Mesenchymal stem cell (in vitro differentiated cells and primary cell): ENCODE measurements at regions not wholly inside any gene's neighbourhood (a gene's known extent, or its start where the extent isn't known, plus 50 kb on each side); places are given as distances from the start of the nearest gene placed in this dataset.
A peak's percentile ranks its signal among the peaks of the same experiment; 100 is the strongest.

Experiments used
- DNase-seq: peaks from one replicate; pipeline ENCODE4 v3.0.0-alpha.2; 2013
- H2AFZ ChIP-seq: one replicate; pipeline ENCODE4 v1.6.1; 2013; ENCODE audit warnings: low read depth, mild to moderate bottlenecking, control low read depth, inconsistent platforms, low read length, moderate library complexity
- H2AK5ac ChIP-seq: 2 replicates; pipeline ENCODE4 v1.6.1; 2013; ENCODE audit warnings: low read length, moderate library complexity, mild to moderate bottlenecking, inconsistent platforms; ENCODE audit not compliant: severe bottlenecking
- H2BK120ac ChIP-seq: one replicate; pipeline ENCODE4 v1.6.1; 2013; ENCODE audit warnings: low read depth, mild to moderate bottlenecking, inconsistent platforms, low read length, moderate library complexity
- H2BK12ac ChIP-seq, 2 experiments: one replicate each; pipeline ENCODE4 v1.6.1; 2013; ENCODE audit warnings: inconsistent platforms in 2 of 2, low read length in 2 of 2, mild to moderate bottlenecking in 2 of 2, moderate library complexity in 2 of 2, control low read depth in 1 of 2
- H2BK15ac ChIP-seq: one replicate; pipeline ENCODE4 v1.6.1; 2013; ENCODE audit warnings: mild to moderate bottlenecking, low read depth, inconsistent platforms; ENCODE audit not compliant: poor library complexity, severe bottlenecking
- H2BK5ac ChIP-seq: 2 replicates; pipeline ENCODE4 v1.6.1; 2013; ENCODE audit warnings: low read depth, mild to moderate bottlenecking, low read length, control low read depth, inconsistent platforms; ENCODE audit not compliant: poor library complexity, severe bottlenecking
- H3K14ac ChIP-seq, 2 experiments: one replicate each; pipeline ENCODE4 v1.6.1; 2013; ENCODE audit warnings: inconsistent platforms in 2 of 2, low read length in 2 of 2, control low read depth in 1 of 2, mild to moderate bottlenecking in 1 of 2, moderate library complexity in 1 of 2
- H3K18ac ChIP-seq, 2 experiments: one replicate each; pipeline ENCODE4 v1.6.1; 2013; ENCODE audit warnings: inconsistent platforms in 2 of 2, low read length in 2 of 2, control low read depth in 1 of 2, low read depth in 1 of 2, mild to moderate bottlenecking in 1 of 2
- H3K23ac ChIP-seq, 2 experiments: one replicate each; pipeline ENCODE4 v1.6.1; 2013; ENCODE audit warnings: inconsistent platforms in 2 of 2, low read length in 2 of 2, mild to moderate bottlenecking in 2 of 2, moderate library complexity in 2 of 2, control low read depth in 1 of 2
- H3K27ac ChIP-seq: 2 replicates; pipeline ENCODE4 v1.5.1; 2013; ENCODE audit warnings: mild to moderate bottlenecking, moderate library complexity, low read length, control low read depth, inconsistent platforms; ENCODE audit not compliant: poor library complexity, severe bottlenecking
- H3K27me3 ChIP-seq, 2 experiments: 2 replicates each; pipeline versions ENCODE4 v1.6.1 to v1.7.0; 2013; ENCODE audit warnings: low read length in 2 of 2, mild to moderate bottlenecking in 2 of 2, moderate library complexity in 2 of 2, control low read depth in 1 of 2, inconsistent platforms in 1 of 2; ENCODE audit not compliant: control insufficient read depth in 1 of 2, insufficient read depth in 1 of 2
- H3K36me3 ChIP-seq, 2 experiments: 2 replicates each; pipeline versions ENCODE4 v1.6.1 to v1.7.0; 2013; ENCODE audit warnings: low read length in 2 of 2, control low read depth in 1 of 2, inconsistent platforms in 1 of 2, low read depth in 1 of 2, mild to moderate bottlenecking in 1 of 2; ENCODE audit not compliant: insufficient read depth in 2 of 2, control insufficient read depth in 1 of 2
- H3K4ac ChIP-seq, 2 experiments: one replicate each; pipeline ENCODE4 v1.6.1; 2013; ENCODE audit warnings: inconsistent platforms in 2 of 2, low read length in 2 of 2, mild to moderate bottlenecking in 2 of 2, moderate library complexity in 2 of 2, control low read depth in 1 of 2, low read depth in 1 of 2
- H3K4me1 ChIP-seq: 2 replicates; pipeline ENCODE4 v1.6.1; 2013; ENCODE audit warnings: low read depth, low read length, control low read depth; ENCODE audit not compliant: control insufficient read depth, insufficient read depth
- H3K4me2 ChIP-seq: 2 replicates; pipeline ENCODE4 v1.6.1; 2013; ENCODE audit warnings: low read length, mild to moderate bottlenecking, inconsistent platforms; ENCODE audit not compliant: poor library complexity, severe bottlenecking
- H3K4me3 ChIP-seq, 2 experiments: 2 replicates each; pipeline versions ENCODE4 v1.5.1 to v1.7.0; 2013; ENCODE audit warnings: low read length in 2 of 2, mild to moderate bottlenecking in 2 of 2, control low read depth in 1 of 2, low read depth in 1 of 2; ENCODE audit not compliant: insufficient read depth in 1 of 2
- H3K79me1 ChIP-seq: replicated peaks from 2 replicates; pipeline ENCODE4 v1.6.1; 2013; ENCODE audit warnings: mild to moderate bottlenecking, control low read depth, low read length, inconsistent platforms; ENCODE audit not compliant: poor library complexity, severe bottlenecking
- H3K9ac ChIP-seq: 2 replicates; pipeline ENCODE4 v1.7.0; 2013; ENCODE audit warnings: mild to moderate bottlenecking, low read length, moderate library complexity
- H3K9me3 ChIP-seq: 2 replicates; pipeline ENCODE4 v1.7.0; 2013; ENCODE audit warnings: mild to moderate bottlenecking, low read length; ENCODE audit not compliant: control insufficient read depth
- H4K8ac ChIP-seq: one replicate; pipeline ENCODE4 v1.6.1; 2013; ENCODE audit warnings: inconsistent platforms, mild to moderate bottlenecking, low read length, moderate library complexity
- H4K91ac ChIP-seq: one replicate; pipeline ENCODE4 v1.6.1; 2013; ENCODE audit warnings: mild to moderate bottlenecking, low read length, inconsistent platforms
- WGBS: methylation state at CpG from one replicate; pipeline ENCODE4 v1.1.7; 2013; ENCODE audit warnings: mixed read lengths; 5-methylcytosine and 5-hydroxymethylcytosine counted together

DNA sequence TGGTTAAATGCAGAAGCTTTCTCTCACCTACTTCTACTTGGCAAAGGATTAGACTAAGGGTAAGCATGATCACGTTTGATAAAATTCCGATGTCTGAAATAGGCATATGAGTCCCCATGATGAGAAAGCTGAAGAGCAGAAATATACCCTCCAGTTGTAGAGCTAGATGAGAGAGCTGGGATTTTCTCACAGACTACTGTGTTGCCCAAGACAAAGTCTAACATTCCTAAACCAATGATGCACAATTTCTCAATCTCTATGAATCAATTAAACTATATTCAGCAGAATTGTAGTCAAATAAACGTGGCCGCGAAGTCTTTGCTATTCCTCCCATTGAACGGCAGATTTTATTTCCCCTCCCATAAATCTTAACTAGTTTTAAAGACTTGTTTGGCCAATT is 699.2 kb downstream of the KCNT2 start:
- Histone ChIP-seq H2AK5ac (no peak overlapping the region), H3K9me3 (no peaks in the 10 kb centered on the region), H3K4me2 (no peak overlapping the region), H3K4ac (no peak overlapping the region), H2BK120ac (no peak overlapping the region), H3K9ac (no peak overlapping the region), H2BK15ac (no peak overlapping the region), H2AFZ (no peak overlapping the region), H4K8ac (no peak overlapping the region), H4K91ac (no peak overlapping the region), H3K4me1 (no peaks in the 10 kb centered on the region), H3K27ac (no peak overlapping the region), H3K27me3 (no peaks in the 10 kb centered on the region), H2BK12ac (no peak overlapping the region), H3K36me3 (no peaks in the 10 kb centered on the region), H3K14ac (no peak overlapping the region), H3K18ac (no peak overlapping the region), H3K79me1 (no peaks in the 10 kb centered on the region), H3K23ac (no peak overlapping the region), H2BK5ac (no peak overlapping the region), H3K4me3 (no peak overlapping the region)
- WGBS = 96% methylated on average over 2 of the region's 6 CpGs
- DNase-seq = no peak

DNA sequence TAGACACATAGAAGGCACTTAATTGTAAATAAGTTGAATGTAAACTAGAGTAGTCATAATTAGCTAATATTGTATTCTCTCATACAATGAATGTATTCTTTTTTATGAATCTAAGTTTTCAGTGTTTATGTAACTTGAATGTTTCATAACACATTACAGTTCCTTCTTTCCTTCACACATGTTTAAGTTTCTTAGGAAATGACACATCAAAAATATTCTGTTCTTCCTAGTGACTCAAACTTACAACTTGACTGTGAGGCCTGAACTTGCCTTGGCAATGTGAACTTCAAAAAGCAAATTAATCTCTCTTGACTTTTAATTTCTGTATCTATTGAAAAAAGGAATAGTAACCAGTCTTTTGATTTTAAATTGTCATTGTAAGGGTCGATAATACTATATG is 700.1 kb downstream of the KCNT2 start:
- Histone ChIP-seq H3K4me3 (no peak overlapping the region), H3K18ac (no peak overlapping the region), H2AFZ (no peak overlapping the region), H3K4ac (no peak overlapping the region), H3K36me3 (no peaks in the 10 kb centered on the region), H2AK5ac (no peak overlapping the region), H3K14ac (no peak overlapping the region), H2BK5ac (no peak overlapping the region), H3K27ac (no peak overlapping the region), H2BK12ac (no peak overlapping the region), H3K4me2 (no peak overlapping the region), H3K9me3 (no peaks in the 10 kb centered on the region), H3K23ac (no peak overlapping the region), H3K4me1 (no peaks in the 10 kb centered on the region), H2BK15ac (no peak overlapping the region), H3K27me3 (no peaks in the 10 kb centered on the region), H4K8ac (no peak overlapping the region), H3K9ac (no peak overlapping the region), H2BK120ac (no peak overlapping the region), H3K79me1 (no peaks in the 10 kb centered on the region), H4K91ac (no peak overlapping the region)
- peak; percentile 12 for DNase-seq
- WGBS = no CpG with 5 or more reads among the region's 1 CpG

- no peaks in the 10 kb centered on the region for H3K36me3 ChIP-seq
- H3K9ac ChIP-seq = no peak overlapping the region
- no peak overlapping the region for H2AFZ ChIP-seq
- no peak overlapping the region for H3K4me2 ChIP-seq
- H3K27ac ChIP-seq = no peak overlapping the region
- H4K91ac ChIP-seq = no peak overlapping the region
- H2BK15ac ChIP-seq = no peak overlapping the region
- no peaks in the 10 kb centered on the region for H3K27me3 ChIP-seq
- H2BK5ac ChIP-seq = no peak overlapping the region
- no peak overlapping the region for H4K8ac ChIP-seq
- 93% methylated on average over 3 of the region's 3 CpGs for WGBS
- H2AK5ac ChIP-seq = no peak overlapping the region
- no peak for DNase-seq
- H2BK120ac ChIP-seq = no peak overlapping the region
- H3K4me3 ChIP-seq = no peak overlapping the region
- H3K14ac ChIP-seq = no peak overlapping the region
- H3K4me1 ChIP-seq = no peaks in the 10 kb centered on the region
- no peak overlapping the region for H3K4ac ChIP-seq
- no peaks in the 10 kb centered on the region for H3K9me3 ChIP-seq
- H2BK12ac ChIP-seq = no peak overlapping the region
- no peak overlapping the region for H3K18ac ChIP-seq
- no peaks in the 10 kb centered on the region for H3K79me1 ChIP-seq
- no peak overlapping the region for H3K23ac ChIP-seq
Measured at GRCh38 chr1:195903203-195903602, 705.0 kb downstream of the KCNT2 start.

DNA sequence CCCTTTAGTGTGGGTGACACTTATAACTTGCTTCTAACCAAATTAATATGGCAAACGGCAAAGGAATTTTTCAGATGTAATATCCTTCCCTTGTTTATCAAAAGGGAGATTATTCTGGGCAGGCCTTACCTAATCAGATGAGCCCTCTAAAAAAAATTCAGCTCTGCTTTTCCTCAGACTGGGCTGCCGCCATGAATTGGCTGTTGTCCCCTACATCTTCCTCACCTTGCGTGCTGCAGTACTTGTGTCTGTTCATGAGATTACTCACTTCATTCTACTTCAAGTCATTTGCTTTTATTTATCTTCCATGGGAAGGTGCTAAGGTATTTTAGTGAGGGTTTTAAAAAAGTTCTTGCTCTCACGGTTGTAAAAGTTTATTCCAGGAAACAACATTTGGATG is 705.5 kb downstream of the KCNT2 start:
- Histone ChIP-seq H3K27me3 (no peaks in the 10 kb centered on the region), H2AK5ac (no peak overlapping the region), H3K36me3 (no peaks in the 10 kb centered on the region), H3K9me3 (no peaks in the 10 kb centered on the region), H2BK15ac (no peak overlapping the region), H4K8ac (no peak overlapping the region), H3K9ac (no peak overlapping the region), H3K4me1 (no peaks in the 10 kb centered on the region), H3K14ac (no peak overlapping the region), H2BK120ac (no peak overlapping the region), H3K79me1 (no peaks in the 10 kb centered on the region), H3K23ac (no peak overlapping the region), H3K18ac (no peak overlapping the region), H3K27ac (no peak overlapping the region), H2AFZ (no peak overlapping the region), H2BK12ac (no peak overlapping the region), H4K91ac (no peak overlapping the region), H3K4me2 (no peak overlapping the region), H2BK5ac (no peak overlapping the region), H3K4me3 (no peak overlapping the region), H3K4ac (no peak overlapping the region)
- DNase-seq = no peak
- WGBS = 88% methylated on average over 2 of the region's 4 CpGs
